BLaER1 treated with 17β-estradiol and CSF1 and Interleukin-3, amounts not matched to agents 10 nM and 100 nM (cell line): ENCODE measurements at regions not wholly inside any gene's neighbourhood (a gene's known extent, or its start where the extent isn't known, plus 50 kb on each side); places are given as distances from the start of the nearest gene placed in this dataset.

Experiments
- H3K27ac ChIP-seq, 11 experiments: shearing (Covaris generic); formaldehyde crosslinking; 2 replicates each; pipeline ENCODE4 v1.8.1; 2022
- H3K27me3 ChIP-seq, 11 experiments: shearing (Covaris generic); formaldehyde crosslinking; 2 replicates each; pipeline ENCODE4 v1.8.1; 2022
- H3K36me3 ChIP-seq, 11 experiments: shearing (Covaris generic); formaldehyde crosslinking; 2 replicates each; pipeline ENCODE4 v1.8.1; 2022
- H3K4me1 ChIP-seq, 10 experiments: shearing (Covaris generic); formaldehyde crosslinking; 2 replicates each; pipeline ENCODE4 v1.8.1; 2022
- H3K4me2 ChIP-seq, 11 experiments: shearing (Covaris generic); formaldehyde crosslinking; 2 replicates each; pipeline ENCODE4 v1.8.1; 2022
- H3K4me3 ChIP-seq, 10 experiments: shearing (Covaris generic); formaldehyde crosslinking; 2 replicates each; pipeline ENCODE4 v1.8.1; 2022
- H3K9ac ChIP-seq, 11 experiments: shearing (Covaris generic); formaldehyde crosslinking; 2 replicates each; pipeline ENCODE4 v1.8.1; 2022
- H3K9me3 ChIP-seq, 11 experiments: shearing (Covaris generic); formaldehyde crosslinking; replicated peaks in 1 of 11; 2 replicates each; pipeline ENCODE4 v1.8.1; 2022
- H4K20me1 ChIP-seq, 11 experiments: shearing (Covaris generic); formaldehyde crosslinking; 2 replicates each; pipeline ENCODE4 v1.8.1; 2022
- Cebpa-rat ChIP-seq, 11 experiments: shearing (Covaris generic); IDR thresholded peaks; 2 replicates each; pipeline ENCODE4 v1.8.1; 2022

DNA sequence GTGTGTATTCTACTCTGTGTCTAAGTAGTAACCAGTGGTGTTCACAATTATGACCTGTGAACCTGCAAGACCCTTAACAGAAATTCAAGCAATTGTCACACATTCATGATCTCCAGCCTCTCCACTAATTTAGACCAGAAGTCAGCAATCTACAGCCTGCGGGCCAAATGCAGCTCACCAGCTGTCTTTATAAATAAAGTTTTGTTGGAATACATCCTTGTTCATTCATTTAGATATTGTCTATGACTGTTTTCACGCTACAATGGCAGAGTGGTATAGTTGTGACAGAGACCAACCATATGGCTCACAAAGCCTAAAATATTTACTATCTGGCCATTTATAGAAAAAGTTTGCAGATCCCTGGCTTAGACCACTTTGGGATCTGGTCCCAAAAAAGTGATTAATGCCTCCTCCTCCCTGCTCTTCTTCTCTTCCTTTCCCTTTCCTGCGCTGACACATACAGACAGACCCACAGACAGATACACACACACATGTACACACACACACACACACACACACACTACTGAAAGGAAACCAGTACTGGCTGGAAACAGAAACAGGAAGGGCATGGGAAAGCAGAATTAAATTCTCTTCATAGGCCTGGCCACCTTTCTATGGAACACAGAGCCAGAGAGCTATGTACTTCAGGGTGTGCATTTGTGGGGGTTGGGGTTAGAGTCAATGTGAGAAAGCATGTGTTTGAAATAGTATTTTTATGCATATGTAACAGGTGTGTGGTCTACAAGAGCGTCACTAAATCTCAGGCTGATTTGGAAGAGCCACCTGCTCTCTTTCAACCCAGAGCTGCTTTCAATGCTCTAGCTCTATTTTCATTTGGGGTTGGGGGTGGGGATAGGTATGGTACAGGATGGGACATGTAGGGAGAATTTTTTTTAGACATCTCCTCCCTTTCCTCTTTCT is 49.7 kb upstream of the TMEM164 start:
- H3K9ac ChIP-seq: no peak overlapping the region
- peak overlapping the region in 7 of 11 experiments; percentile 5 to 61 (median 16); a peak in 10 of 22 replicates for H3K4me2 ChIP-seq
- H3K36me3 ChIP-seq: no peaks in the 10 kb centered on the region
- TF ChIP-seq Cebpa-rat (IDR thresholded peaks at IDR 0.05): no peak
- no peak overlapping the region for H3K4me3 ChIP-seq
- H3K4me1 ChIP-seq: peaks cover 0 to 36% (median 16%) of the 10 kb centered on the region in 10 experiments; a peak in 15 of 20 replicates
- H3K27ac ChIP-seq: peak overlapping the region in 2 of 11 experiments; percentile 21 to 50; a peak in 1 of 22 replicates
- peaks cover 61 to 98% (median 96%) of the 10 kb centered on the region in 11 experiments for H3K27me3 ChIP-seq
- H3K9me3 ChIP-seq: no peaks in the 10 kb centered on the region
- H4K20me1 ChIP-seq: no peaks in the 10 kb centered on the region
